ENCODE measurements at regions not wholly inside any gene's neighbourhood (a gene's known extent, or its start where the extent isn't known, plus 50 kb on each side); places are given as distances from the start of the nearest gene placed in this dataset.
"Not testable (repeated sequence)": the region's sequence is repeated elsewhere in the genome, so short reads cannot be mapped to it uniquely, and the experiment has no call there.

- DNase-seq (ENCODE audit: low read depth, low spot score), result no peak
Observed at GRCh38 chr6:85357651-85358050, 92.2 kb upstream of the NT5E start.

GRCh38 chr6:85356743-85357142 lies 93.1 kb upstream of the NT5E start:
- DNase-seq (ENCODE audit: low read depth, low spot score), result not testable (repeated sequence)

- no peak for DNase-seq (ENCODE audit: low read depth, low spot score)
Observed at GRCh38 chr6:85355816-85356215, 94.1 kb upstream of the NT5E start.

- peak; percentile 14 for DNase-seq (ENCODE audit: low read depth, low spot score)
Observed at GRCh38 chr6:85354761-85355618, 94.9 kb upstream of the NT5E start.

GRCh38 chr6:85353012-85353411 lies 96.9 kb upstream of the NT5E start:
- no peak for DNase-seq (ENCODE audit: low read depth, low spot score)

- DNase-seq (ENCODE audit: low read depth, low spot score), result no peak
Observed at GRCh38 chr6:85348643-85349042, 101.2 kb upstream of the NT5E start.

- no peak for DNase-seq (ENCODE audit: low read depth, low spot score)
Observed at GRCh38 chr6:85347812-85348211, 102.1 kb upstream of the NT5E start.

- no peak for DNase-seq (ENCODE audit: low read depth, low spot score)
Observed at GRCh38 chr6:85346196-85346595, 103.7 kb upstream of the NT5E start.

GRCh38 chr6:85344996-85345395 lies 104.9 kb upstream of the NT5E start:
- no peak for DNase-seq (ENCODE audit: low read depth, low spot score)

GRCh38 chr6:85343428-85343827 lies 106.5 kb upstream of the NT5E start:
- no peak for DNase-seq (ENCODE audit: low read depth, low spot score)

GRCh38 chr6:85329196-85329595 lies 120.7 kb upstream of the NT5E start:
- DNase-seq (ENCODE audit: low read depth, low spot score), result no peak

GRCh38 chr6:85325811-85326210 lies 124.1 kb upstream of the NT5E start:
- DNase-seq (ENCODE audit: low read depth, low spot score), result not testable (repeated sequence)

GRCh38 chr6:85323435-85324040 lies 126.3 kb upstream of the NT5E start:
- peak; percentile 55 for DNase-seq (ENCODE audit: low read depth, low spot score)

GRCh38 chr6:85322446-85323105 lies 127.3 kb upstream of the NT5E start:
- DNase-seq (ENCODE audit: low read depth, low spot score), result no peak

GRCh38 chr6:85321906-85322305 lies 128.0 kb upstream of the NT5E start:
- no peak for DNase-seq (ENCODE audit: low read depth, low spot score)

GRCh38 chr6:85314586-85314985 lies 135.3 kb upstream of the NT5E start:
- no peak for DNase-seq (ENCODE audit: low read depth, low spot score)

- no peak for DNase-seq (ENCODE audit: low read depth, low spot score)
Observed at GRCh38 chr6:85300581-85300980, 149.3 kb upstream of the NT5E start.

GRCh38 chr6:85298553-85298952 lies 151.3 kb upstream of the NT5E start:
- DNase-seq (ENCODE audit: low read depth, low spot score), result no peak

GRCh38 chr6:85291326-85291725 lies 158.6 kb upstream of the NT5E start:
- DNase-seq (ENCODE audit: low read depth, low spot score), result no peak

- no peak for DNase-seq (ENCODE audit: low read depth, low spot score)
Observed at GRCh38 chr6:85287654-85288053, 162.2 kb upstream of the NT5E start.

GRCh38 chr6:85287158-85287557 lies 162.7 kb upstream of the NT5E start:
- no peak for DNase-seq (ENCODE audit: low read depth, low spot score)

- DNase-seq (ENCODE audit: low read depth, low spot score), result not testable (repeated sequence)
Observed at GRCh38 chr6:85286507-85286906, 163.4 kb upstream of the NT5E start.

- no peak for DNase-seq (ENCODE audit: low read depth, low spot score)
Observed at GRCh38 chr6:85285934-85286333, 163.9 kb upstream of the NT5E start.

Measured in activated naive CD8-positive, alpha-beta T cell treated with anti-CD3 and anti-CD28 coated beads, Interleukin-2, amount 50 U/mL, for 16 hours (primary cell).